NCI-H446 (cell line): ENCODE measurements at regions not wholly inside any gene's neighbourhood (a gene's known extent, or its start where the extent isn't known, plus 50 kb on each side); places are given as distances from the start of the nearest gene placed in this dataset.
"Not testable (repeated sequence)": the region's sequence is repeated elsewhere in the genome, so short reads cannot be mapped to it uniquely, and the experiment has no call there.

Source experiments
- DNase-seq, 2 experiments: peaks; one replicate each; lab custom pipeline; 2025; lab: John Stamatoyannopoulos, UW

GRCh38 chr6:140670021-140670420 lies 1295.6 kb upstream of the CITED2 start:
- no peak for DNase-seq

GRCh38 chr6:140669321-140669720 lies 1294.9 kb upstream of the CITED2 start:
- DNase-seq: no peak

DNA sequence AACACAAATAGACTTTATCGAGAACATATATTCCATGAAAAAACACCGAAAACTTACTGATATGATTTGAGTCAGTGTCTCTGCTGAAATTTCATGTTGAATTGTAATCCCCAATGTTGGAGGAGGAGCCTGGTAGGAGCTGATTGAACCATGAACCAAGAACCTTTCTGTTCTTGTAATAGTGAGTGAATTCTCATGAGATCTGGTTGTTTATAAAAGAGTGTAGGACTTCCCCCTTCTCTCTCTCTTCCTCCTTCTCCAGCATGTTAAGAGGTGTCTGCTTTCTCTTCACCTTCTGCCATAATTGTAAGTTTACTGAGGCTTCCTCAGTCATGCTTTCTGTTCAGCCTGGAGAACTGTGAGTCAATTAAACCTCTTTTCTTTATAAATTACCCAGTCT lies 1289.3 kb upstream of the CITED2 start:
- no peak for DNase-seq

GRCh38 chr6:140663094-140663493 lies 1288.6 kb upstream of the CITED2 start:
- no peak for DNase-seq

- DNase-seq: no peak
Observed at GRCh38 chr6:140661691-140662090, 1287.2 kb upstream of the CITED2 start.

- peak in 1 of 2 experiments; percentile 26 for DNase-seq
Observed at GRCh38 chr6:140660295-140660694, 1285.8 kb upstream of the CITED2 start.

DNA sequence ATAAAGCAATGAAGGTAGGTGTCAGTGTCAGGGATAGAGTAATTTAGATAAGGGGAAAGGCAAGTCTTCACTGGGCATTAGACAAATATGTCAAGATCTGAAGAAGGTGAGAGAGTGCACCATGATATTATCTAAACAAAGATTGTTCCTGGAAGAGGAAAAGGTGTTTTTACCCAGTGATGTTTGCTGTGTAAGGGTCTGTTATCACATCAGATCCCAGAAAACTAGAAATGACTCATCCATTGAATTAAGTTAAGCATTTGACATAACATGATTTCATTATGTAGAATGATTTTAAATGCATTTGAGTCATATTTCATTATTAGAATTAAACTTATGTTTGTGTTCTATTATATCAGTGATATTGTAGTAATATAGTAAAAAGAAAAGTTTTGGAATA lies 1279.5 kb upstream of the CITED2 start:
- no peak for DNase-seq

DNA sequence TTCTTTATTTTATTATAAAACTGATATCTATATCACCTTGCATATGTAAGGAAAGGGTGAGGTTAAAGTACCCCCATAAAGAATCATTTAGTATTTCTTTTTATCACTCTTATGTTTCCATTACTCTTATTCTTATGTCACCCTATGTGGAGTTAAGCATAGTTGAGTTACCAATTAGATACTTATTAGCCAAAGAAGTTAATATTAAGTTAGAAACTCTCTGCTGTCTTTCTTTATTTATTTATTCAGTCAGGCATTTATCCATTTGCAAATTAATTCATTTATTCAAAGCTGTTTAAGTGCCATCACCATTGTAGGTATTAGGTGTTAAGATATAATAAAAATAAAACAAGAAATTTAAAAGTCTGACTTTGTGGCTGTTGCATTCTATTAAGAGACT lies 1279.1 kb upstream of the CITED2 start:
- no peak for DNase-seq

DNA sequence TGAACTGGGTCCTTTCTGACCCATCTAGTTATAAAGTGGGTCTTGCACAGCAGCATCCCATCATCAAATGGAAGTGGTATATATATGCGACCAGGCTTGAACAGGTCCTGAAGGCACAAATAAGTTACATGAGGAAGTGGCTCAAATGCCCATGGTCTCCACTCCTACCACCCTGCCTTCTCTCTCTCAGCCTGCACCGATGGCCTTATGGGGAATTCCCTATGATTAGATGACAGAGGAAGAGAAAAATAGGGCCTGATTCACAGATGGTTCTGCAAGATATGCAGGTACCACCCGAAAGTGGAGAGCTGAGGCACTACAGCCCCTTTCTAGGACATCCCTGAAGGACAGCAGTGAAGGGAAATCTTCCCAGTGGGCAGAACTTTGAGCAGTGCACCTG lies 1275.1 kb upstream of the CITED2 start:
- not testable (repeated sequence) for DNase-seq

DNA sequence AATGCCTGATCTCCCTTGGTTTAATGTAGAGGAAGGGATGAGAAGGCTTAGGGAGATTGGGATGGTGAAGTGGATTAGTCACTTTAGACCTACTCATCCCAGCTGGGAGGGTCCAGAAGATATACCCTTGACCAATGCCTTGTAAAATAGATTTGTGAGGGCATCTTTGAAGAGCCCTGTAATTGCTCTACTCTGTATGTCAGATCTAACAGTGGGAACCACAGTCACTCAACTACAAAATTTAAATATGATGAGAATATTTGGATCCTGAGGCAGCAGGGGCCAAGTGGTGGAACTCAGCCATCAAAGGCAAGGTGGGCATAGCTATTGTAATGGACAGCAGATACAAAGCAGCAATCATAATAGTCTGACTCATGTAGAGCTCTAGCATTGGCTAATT lies 1272.9 kb upstream of the CITED2 start:
- DNase-seq: not testable (repeated sequence)

- DNase-seq: no peak
Observed at GRCh38 chr6:140644017-140644416, 1269.6 kb upstream of the CITED2 start.

- no peak for DNase-seq
Observed at GRCh38 chr6:140641412-140641811, 1267.0 kb upstream of the CITED2 start.

DNA sequence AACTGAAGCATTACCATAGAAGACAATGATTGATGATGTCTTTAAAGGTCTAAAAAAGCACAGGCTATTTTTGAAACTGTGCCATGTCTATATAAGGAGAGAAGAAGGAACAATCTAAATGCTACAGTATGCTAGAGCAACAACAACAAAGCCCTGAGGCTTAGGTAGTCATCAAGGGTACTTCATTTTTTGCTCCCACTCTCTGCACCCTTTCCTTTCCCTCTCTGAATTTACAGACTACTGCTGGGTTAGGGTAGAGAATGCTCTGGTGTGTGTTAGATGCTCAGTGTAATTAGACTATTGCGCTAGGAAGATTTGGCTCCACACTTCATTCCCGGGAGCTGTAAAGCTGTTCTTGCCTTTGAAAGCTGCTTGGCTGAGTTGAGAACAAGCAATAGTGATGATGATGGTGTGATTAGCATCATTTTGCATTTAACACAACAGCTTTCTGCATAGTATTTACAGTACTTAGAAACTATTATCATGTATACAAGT lies 1262.5 kb upstream of the CITED2 start:
- DNase-seq: peak in 1 of 2 experiments; percentile 8

DNA sequence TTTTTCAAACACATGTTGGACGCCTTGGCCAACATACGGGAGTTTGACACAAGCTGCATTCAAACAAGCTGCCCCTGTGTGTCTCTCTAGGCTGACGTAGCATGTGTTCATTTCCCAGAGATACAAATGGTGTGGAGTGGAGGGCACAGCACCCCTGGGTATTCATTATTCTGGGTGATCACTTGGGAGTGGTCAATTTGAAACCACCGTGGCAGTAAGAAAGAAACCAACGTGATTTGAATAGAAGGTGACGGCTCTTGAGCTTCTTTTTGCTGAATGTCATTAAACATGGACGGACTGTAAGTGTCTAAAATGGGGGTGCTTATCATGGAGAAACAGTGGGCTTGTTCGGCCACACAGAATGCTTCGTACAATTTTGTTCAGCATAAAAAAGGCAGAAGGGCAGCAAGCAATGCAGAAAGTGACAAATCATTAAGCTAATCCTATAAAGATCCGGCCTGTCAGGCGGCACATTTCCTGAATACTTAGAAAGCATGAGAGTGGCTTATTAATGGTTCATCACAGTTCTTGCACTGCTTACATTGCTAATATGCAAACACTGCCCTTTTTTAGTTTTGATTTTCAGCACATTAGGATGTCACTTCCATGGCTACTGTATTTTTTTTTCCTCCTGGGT lies 1261.9 kb upstream of the CITED2 start:
- no peak for DNase-seq

DNA sequence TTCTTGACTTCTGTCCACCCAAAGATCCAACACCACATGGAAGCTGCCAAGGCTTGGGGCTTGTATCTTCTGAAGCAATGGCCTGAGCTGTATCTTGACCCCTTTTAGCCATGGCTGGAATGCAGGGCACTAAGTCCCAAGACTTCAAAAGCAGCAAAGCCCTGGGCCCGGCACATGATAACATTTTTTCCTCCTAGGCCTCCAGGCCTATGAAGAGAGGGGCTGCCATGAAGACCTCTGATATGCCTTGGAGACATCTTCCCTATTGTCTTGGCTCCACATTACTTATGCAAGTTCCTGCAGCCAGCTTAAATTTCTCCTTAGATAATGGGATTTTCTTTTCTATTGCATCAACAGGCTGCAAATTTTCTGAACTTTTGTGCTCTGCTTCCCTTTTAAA lies 1252.6 kb upstream of the CITED2 start:
- no peak for DNase-seq

- DNase-seq: no peak
Observed at GRCh38 chr6:140623498-140623897, 1249.0 kb upstream of the CITED2 start.

GRCh38 chr6:140620496-140620895 lies 1246.0 kb upstream of the CITED2 start:
- DNase-seq: no peak

GRCh38 chr6:140609956-140610355 lies 1235.5 kb upstream of the CITED2 start:
- DNase-seq: no peak

GRCh38 chr6:140609321-140609720 lies 1234.9 kb upstream of the CITED2 start:
- no peak for DNase-seq

GRCh38 chr6:140604786-140605185 lies 1230.3 kb upstream of the CITED2 start:
- no peak for DNase-seq

DNA sequence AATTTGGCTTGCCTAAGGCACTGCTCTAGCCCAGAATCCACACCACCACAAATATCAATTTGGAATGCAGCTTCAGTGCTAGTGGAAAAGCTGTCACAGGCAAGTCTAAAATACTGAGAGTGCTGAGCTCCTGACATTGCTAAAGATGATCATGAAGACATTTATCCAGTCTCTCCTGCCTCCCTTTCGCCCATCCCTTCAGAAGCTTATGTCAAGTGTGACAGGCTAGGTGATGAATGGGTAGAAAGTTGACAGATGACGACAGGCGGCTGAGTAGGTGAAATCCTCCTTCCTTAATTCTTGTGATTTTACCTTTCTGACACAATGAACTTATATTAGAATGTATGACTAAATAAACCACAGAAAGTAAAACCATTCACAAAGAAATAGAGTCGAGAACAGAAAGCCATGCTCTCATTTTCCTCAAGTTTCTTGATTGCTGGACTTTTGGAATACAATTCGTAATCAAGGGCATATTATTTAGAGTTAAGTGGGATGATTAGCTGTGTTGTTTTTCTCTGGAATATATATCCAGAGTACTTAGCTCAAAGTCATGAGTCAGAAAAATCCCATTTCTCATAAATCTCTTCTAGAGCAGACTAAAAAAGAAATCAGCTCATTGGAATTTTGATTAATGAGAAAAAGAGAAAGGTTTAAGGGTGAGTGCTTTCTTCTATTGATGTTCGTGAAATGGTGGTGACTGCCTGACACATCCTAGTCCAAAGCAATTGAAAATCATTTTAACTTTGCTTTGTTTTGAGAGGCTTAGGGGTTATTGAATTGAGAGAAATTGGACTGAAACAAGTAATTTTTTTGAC lies 1228.2 kb upstream of the CITED2 start:
- DNase-seq: no peak

GRCh38 chr6:140601021-140601808 lies 1226.8 kb upstream of the CITED2 start:
- DNase-seq: no peak

DNA sequence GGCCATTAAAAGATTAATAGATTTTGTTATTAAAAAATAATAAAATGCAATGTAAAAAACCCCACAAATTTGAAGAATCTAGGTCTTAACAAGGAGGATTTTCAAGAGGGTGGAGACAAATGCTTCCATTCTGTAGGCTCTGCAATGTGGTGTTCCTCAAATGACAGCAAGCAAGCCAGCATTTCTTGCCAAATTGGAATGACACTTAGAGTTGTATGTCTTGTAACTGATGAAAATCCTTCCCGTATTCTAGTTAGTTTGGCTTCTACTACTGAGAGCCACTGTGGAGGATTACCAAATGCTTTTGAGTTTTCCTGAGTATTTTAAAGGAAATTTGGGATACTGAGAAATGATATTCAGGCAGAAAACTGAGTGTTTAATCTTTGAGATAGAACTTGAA lies 1225.5 kb upstream of the CITED2 start:
- no peak for DNase-seq
